ENCODE measurements at regions not wholly inside any gene's neighbourhood (a gene's known extent, or its start where the extent isn't known, plus 50 kb on each side); places are given as distances from the start of the nearest gene placed in this dataset.
"Not testable (repeated sequence)": the region's sequence is repeated elsewhere in the genome, so short reads cannot be mapped to it uniquely, and the experiment has no call there.

DNA sequence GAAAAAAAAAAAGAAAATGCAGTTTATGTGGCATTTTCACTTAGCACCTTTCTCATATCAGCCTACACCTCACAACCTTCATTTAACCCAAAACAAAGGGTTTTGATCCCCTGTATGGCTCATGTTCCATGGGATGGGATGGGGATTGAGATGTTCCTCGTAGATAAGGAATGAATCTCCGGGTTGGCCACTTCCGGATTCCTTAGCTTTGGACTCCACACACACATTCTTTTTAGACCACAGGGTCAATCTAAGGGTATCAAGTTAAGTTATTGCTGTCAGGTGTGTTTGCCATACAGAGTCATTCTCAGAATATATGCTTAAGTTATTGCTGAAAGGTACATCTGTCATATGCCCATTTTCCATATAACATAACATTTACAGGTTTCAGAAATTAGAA, 301.4 kb upstream of the TGFBR2 start:
- DNase-seq = no peak

DNA sequence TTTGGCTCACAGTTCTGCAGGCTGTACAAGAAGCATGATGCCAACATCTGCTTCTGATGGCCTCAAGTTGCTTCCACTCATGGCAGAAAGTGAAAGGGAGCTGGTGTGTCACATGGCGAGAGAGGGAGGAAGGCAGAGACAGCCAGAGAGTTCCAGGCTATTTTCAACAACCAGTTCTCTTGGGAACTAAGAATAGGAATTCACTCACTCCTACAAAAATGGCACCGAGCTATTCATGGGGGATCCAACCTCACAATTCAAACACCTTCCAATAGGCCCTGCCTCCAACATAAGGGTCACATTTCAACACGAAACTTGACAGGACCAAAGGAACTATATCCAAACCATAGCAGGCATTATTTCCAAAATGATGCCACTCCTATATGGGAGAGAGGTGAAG, 299.5 kb upstream of the TGFBR2 start:
- DNase-seq = no peak

GRCh38 chr3:30307372-30307950, 298.9 kb upstream of the TGFBR2 start:
- DNase-seq = no peak

- DNase-seq = no peak
These were observed 298.3 kb upstream of the TGFBR2 start for GRCh38 chr3:30308131-30308530.

- DNase-seq = no peak
These were observed 296.1 kb upstream of the TGFBR2 start for GRCh38 chr3:30309961-30310954.

- DNase-seq = no peak
These were observed 294.6 kb upstream of the TGFBR2 start for GRCh38 chr3:30311781-30312180.

GRCh38 chr3:30313840-30314239, 292.6 kb upstream of the TGFBR2 start:
- no peak for DNase-seq

- no peak for DNase-seq
These were observed 291.6 kb upstream of the TGFBR2 start for GRCh38 chr3:30314757-30315325.

DNA sequence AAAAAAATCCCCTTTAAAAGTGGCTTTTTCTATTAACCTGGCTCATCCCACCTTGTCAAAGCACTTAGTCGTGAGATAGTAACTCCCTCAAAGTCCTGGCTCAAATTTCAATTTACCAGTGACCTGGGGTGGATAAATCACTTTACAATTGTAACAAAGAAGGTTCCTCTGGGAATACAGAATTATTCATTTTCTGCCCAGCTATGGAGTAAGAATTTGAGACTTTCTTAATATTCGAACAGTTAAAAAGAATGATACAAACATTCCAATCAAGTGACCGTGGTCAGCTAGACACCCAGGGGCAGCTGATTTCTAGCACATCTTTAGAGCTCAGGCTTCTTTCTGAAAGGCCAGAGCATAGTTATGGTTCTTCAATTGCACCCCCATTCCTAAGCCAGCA, 291.0 kb upstream of the TGFBR2 start:
- peak; percentile 78 for DNase-seq

- DNase-seq = peak; percentile 37
These were observed 288.8 kb upstream of the TGFBR2 start for GRCh38 chr3:30317561-30317960.

- DNase-seq = no peak
These were observed 288.3 kb upstream of the TGFBR2 start for GRCh38 chr3:30318110-30318509.

GRCh38 chr3:30319713-30320112, 286.7 kb upstream of the TGFBR2 start:
- DNase-seq = peak; percentile 51

DNA sequence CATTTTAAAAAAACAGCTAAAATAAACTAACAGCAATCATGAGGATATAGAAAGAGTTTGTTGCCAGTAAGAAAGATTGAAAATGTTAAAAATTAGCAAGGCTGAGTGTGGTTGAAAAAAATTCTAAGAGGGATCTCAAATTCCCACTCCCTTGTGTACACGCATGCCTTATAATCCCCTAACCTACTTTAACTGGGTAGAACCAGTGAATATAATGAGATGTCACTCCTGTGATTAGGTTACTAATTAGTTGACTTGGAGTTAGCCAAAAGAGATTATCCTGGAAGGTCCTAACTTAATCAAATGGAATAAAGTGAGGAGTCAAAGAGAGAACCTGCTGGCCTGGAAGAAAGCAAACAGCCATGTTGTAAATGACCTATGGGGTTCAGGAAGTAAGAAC, 286.0 kb upstream of the TGFBR2 start:
- no peak for DNase-seq

DNA sequence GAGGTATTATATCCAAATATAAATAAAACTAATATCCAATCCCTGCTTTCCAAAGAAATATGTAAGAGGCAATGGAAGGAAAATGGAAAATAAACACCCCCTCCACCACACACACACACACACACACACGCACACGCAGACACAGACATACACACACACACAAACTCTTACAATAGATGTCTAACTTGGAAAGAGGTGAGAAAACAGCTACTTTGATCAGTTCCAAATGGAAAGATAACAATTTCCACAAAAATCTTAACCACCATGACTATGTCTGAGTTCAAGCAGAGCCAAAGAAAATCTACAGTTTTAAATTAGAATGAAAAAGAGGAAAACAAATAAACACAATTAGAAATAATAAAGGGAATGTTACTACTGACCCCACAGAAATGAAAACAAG, 285.3 kb upstream of the TGFBR2 start:
- DNase-seq = no peak

- DNase-seq = not testable (repeated sequence)
These were observed 282.8 kb upstream of the TGFBR2 start for GRCh38 chr3:30323649-30324048.

GRCh38 chr3:30324587-30324986, 281.8 kb upstream of the TGFBR2 start:
- DNase-seq = no peak

DNA sequence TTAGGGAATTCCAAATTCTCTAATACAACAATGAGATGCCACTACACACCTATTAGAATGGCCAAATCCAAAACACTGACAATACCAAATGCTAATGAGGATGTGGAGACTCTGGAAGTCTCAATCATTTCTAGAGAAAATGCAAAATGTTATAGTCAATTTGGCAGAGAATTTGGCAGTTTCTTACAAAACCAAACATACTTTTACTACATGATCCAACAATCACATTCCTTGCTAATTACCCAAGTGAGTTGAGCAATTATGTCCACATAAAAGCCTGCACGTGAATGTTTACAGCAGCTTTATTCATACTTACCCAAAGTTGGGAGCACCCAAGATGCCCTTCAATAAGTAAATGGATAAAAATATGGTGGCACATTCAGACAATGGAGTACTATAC, 278.4 kb upstream of the TGFBR2 start:
- DNase-seq = not testable (repeated sequence)

- DNase-seq = not testable (repeated sequence)
These were observed 277.5 kb upstream of the TGFBR2 start for GRCh38 chr3:30328935-30329334.

DNA sequence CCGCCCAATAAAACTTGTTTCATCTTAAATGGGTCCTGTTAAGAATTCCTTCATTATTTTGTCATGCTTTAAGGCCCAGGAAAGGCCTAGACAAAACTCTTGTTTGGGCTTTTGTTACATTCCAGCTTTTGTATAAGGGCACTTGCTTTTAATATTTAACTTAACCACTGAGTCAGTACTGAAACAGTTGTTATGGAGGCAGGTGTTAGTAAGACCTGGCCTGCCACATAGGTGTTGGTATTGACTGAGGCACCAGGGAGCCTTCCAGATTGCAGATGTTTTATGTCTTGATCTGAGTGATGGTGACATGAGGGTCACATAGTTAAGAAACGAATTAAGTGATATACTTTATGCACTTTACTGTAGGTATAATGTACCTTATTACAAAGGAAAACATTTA, 274.9 kb upstream of the TGFBR2 start:
- DNase-seq = no peak

DNA sequence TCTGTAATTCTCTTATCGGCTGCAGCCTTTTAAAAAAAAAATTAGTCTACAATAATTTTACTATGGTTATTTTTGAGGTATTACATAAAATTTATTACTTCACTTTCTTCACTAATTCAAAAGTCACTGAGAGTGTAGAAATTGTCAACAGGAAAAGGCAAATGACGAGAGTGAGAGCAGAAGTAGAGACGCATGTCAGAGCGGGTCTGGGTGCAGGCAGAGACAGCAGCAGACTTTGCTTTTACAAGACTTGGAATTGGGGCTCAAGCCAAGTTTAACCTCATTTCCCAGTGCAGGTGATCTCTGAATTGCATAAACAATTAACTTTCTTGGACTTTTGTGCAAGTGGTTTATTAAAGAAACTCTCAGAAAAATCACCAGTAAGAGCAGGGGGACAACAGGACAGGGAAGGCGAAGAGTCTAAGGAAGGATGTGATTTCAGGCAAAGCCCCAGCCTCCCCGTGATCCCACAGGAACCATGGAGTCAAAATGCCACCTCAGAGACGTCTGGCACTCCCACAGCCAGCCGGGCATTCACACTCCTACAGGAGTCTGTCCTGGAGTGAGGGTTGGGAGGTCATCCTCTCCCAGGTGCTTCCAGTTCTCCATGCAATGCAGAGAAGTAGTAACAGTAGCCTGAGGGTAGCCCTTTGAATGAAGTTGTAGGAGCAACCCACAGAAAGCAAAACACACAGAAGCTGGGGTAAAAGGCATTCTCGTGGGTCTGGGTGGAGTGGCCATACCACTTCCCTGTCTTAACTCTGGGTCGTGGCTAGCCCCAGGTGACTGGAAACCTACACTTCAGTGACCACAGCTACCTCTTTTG, 274.0 kb upstream of the TGFBR2 start:
- no peak for DNase-seq

GRCh38 chr3:30333143-30333542, 273.3 kb upstream of the TGFBR2 start:
- no peak for DNase-seq

DNA sequence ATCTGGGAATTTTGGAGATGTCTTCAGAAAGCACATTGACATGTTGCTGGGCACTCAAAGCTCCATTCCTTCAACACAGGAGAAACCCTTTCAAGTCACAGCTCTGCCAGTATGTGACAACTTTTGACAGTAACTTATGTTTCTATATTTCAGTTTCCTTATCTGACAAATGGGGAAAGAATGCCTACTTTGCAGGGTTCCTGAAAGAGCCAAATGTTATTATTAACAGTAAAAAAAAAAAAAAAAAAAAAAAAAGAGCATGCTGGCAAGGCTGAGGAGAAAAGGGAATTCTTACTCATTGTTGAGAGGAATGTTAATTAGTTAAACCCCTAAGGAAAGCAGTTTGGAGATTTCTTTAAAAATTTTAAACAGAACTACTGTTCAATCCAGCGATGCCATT, 272.5 kb upstream of the TGFBR2 start:
- DNase-seq = peak; percentile 68

GRCh38 chr3:30340500-30340899, 265.9 kb upstream of the TGFBR2 start:
- DNase-seq = no peak
